ENCODE measurements at regions not wholly inside any gene's neighbourhood (a gene's known extent, or its start where the extent isn't known, plus 50 kb on each side); places are given as distances from the start of the nearest gene placed in this dataset.

DNA sequence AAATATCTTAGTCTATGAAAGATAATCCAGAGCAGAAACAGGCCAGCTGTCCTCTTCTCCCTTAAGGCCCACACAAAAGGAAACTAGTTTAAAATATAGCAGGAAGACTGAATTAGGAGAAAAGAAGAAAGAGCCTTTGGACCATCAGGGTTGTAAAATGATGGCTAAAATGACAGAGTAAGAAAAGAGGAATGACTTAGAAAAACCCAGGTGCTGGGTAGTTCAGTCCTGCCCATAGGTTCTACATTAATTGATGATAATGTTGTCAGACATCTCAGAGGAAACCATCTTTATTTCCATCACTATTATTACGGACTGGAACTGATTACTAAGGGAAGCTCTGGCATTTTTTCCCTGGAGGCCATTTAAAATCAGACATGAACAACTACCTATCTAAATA, 142.8 kb upstream of the STT3B start:
- no peaks in the 10 kb centered on the region for H3K9me2 ChIP-seq (ENCODE audit: low read depth, low read length)
- no peak overlapping the region for H3K9ac ChIP-seq (ENCODE audit: low read length)
- no peaks in the 10 kb centered on the region for H3K4me1 ChIP-seq (ENCODE audit: insufficient read depth, low read length, severe bottlenecking)
- no peaks in the 10 kb centered on the region for H3F3A ChIP-seq (ENCODE audit: insufficient read depth, low read length)
- no peaks in the 10 kb centered on the region for H4K20me1 ChIP-seq (ENCODE audit: insufficient read depth, low read length)
- H3K9me3 ChIP-seq (ENCODE audit: low read length): no peaks in the 10 kb centered on the region
- no peaks in the 10 kb centered on the region for H3K27me3 ChIP-seq (ENCODE audit: insufficient read depth, low read length)
- H3K36me3 ChIP-seq (ENCODE audit: insufficient read depth, low read length): no peaks in the 10 kb centered on the region
- H3K4me3 ChIP-seq (ENCODE audit: low read depth, low read length, poor library complexity, severe bottlenecking): no peak overlapping the region
- H2AFZ ChIP-seq (ENCODE audit: low read length): no peak overlapping the region
- H3K79me2 ChIP-seq (ENCODE audit: insufficient read depth, low read length): no peaks in the 10 kb centered on the region
- TF ChIP-seq, protein P1, sequence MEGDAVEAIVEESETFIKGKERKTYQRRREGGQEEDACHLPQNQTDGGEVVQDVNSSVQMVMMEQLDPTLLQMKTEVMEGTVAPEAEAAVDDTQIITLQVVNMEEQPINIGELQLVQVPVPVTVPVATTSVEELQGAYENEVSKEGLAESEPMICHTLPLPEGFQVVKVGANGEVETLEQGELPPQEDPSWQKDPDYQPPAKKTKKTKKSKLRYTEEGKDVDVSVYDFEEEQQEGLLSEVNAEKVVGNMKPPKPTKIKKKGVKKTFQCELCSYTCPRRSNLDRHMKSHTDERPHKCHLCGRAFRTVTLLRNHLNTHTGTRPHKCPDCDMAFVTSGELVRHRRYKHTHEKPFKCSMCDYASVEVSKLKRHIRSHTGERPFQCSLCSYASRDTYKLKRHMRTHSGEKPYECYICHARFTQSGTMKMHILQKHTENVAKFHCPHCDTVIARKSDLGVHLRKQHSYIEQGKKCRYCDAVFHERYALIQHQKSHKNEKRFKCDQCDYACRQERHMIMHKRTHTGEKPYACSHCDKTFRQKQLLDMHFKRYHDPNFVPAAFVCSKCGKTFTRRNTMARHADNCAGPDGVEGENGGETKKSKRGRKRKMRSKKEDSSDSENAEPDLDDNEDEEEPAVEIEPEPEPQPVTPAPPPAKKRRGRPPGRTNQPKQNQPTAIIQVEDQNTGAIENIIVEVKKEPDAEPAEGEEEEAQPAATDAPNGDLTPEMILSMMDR (IDR thresholded peaks at IDR 0.05; ENCODE audit: low read length): no peak
- TF ChIP-seq EZH2 (IDR thresholded peaks at IDR 0.05; ENCODE audit: borderline replicate concordance, low read length): no peak
- no peak overlapping the region for H3K4me2 ChIP-seq (ENCODE audit: low read length)
- no peak overlapping the region for H3K27ac ChIP-seq (ENCODE audit: low read depth, low read length, poor library complexity, severe bottlenecking)

DNA sequence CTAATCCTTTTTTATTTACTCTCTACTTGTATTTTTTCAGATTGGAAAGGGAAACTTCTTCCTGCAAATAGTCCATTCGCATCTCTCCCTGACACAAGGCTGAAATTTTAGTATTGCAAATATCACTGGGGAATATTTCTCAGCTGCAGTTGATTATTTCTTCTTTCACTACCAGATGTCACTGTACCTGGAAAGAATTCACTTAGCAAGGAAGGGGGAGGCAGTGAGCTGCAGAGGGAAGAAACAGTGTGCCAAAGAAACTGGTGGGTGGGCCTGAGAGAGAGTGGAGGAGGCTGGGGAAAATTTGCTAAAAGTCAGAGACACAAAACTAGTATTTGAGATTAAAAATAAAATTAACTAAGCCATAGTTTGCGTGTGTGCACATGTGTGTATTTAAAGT, 142.3 kb upstream of the STT3B start:
- no peaks in the 10 kb centered on the region for H3K36me3 ChIP-seq (ENCODE audit: insufficient read depth, low read length)
- H3K9me3 ChIP-seq (ENCODE audit: low read length): no peaks in the 10 kb centered on the region
- H3K4me3 ChIP-seq (ENCODE audit: low read depth, low read length, poor library complexity, severe bottlenecking): no peak overlapping the region
- TF ChIP-seq, protein P1 (IDR thresholded peaks at IDR 0.05; ENCODE audit: low read length): no peak
- TF ChIP-seq EZH2 (IDR thresholded peaks at IDR 0.05; ENCODE audit: borderline replicate concordance, low read length): no peak
- H3K27me3 ChIP-seq (ENCODE audit: insufficient read depth, low read length): no peaks in the 10 kb centered on the region
- no peak overlapping the region for H2AFZ ChIP-seq (ENCODE audit: low read length)
- no peak overlapping the region for H3K4me2 ChIP-seq (ENCODE audit: low read length)
- H4K20me1 ChIP-seq (ENCODE audit: insufficient read depth, low read length): no peaks in the 10 kb centered on the region
- H3K27ac ChIP-seq (ENCODE audit: low read depth, low read length, poor library complexity, severe bottlenecking): no peak overlapping the region
- H3K9ac ChIP-seq (ENCODE audit: low read length): no peak overlapping the region
- no peaks in the 10 kb centered on the region for H3K9me2 ChIP-seq (ENCODE audit: low read depth, low read length)
- no peaks in the 10 kb centered on the region for H3K4me1 ChIP-seq (ENCODE audit: insufficient read depth, low read length, severe bottlenecking)
- no peaks in the 10 kb centered on the region for H3F3A ChIP-seq (ENCODE audit: insufficient read depth, low read length)
- H3K79me2 ChIP-seq (ENCODE audit: insufficient read depth, low read length): no peaks in the 10 kb centered on the region

DNA sequence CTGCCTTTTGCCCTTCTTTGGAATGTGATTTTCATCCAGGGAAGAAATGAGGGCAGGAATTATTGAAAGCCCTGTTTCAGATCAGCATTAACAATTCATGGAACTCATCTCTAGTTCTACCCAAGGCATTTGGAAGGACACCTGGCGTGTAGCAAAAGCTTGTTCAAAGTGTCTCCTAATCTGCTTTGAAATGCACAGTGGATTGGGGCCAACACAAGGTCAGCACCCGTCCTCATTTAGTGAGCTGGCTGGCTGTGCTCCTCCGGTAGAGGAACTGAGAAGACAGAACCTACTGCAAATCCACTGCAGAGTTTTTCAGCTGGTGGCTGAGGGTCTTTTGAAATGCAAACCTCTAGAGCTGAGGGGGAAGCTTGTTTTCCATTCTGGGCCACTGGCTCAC, 141.6 kb upstream of the STT3B start:
- H3K4me2 ChIP-seq (ENCODE audit: low read length): no peak overlapping the region
- no peak overlapping the region for H2AFZ ChIP-seq (ENCODE audit: low read length)
- no peak for TF ChIP-seq EZH2 (IDR thresholded peaks at IDR 0.05; ENCODE audit: borderline replicate concordance, low read length)
- TF ChIP-seq, protein P1 (IDR thresholded peaks at IDR 0.05; ENCODE audit: low read length): no peak
- H3K4me1 ChIP-seq (ENCODE audit: insufficient read depth, low read length, severe bottlenecking): no peaks in the 10 kb centered on the region
- H3K9ac ChIP-seq (ENCODE audit: low read length): no peak overlapping the region
- H3K27ac ChIP-seq (ENCODE audit: low read depth, low read length, poor library complexity, severe bottlenecking): no peak overlapping the region
- no peaks in the 10 kb centered on the region for H3K79me2 ChIP-seq (ENCODE audit: insufficient read depth, low read length)
- H3K9me2 ChIP-seq (ENCODE audit: low read depth, low read length): no peaks in the 10 kb centered on the region
- H3K4me3 ChIP-seq (ENCODE audit: low read depth, low read length, poor library complexity, severe bottlenecking): no peak overlapping the region
- H3K36me3 ChIP-seq (ENCODE audit: insufficient read depth, low read length): no peaks in the 10 kb centered on the region
- H4K20me1 ChIP-seq (ENCODE audit: insufficient read depth, low read length): no peaks in the 10 kb centered on the region
- H3F3A ChIP-seq (ENCODE audit: insufficient read depth, low read length): no peaks in the 10 kb centered on the region
- H3K27me3 ChIP-seq (ENCODE audit: insufficient read depth, low read length): no peaks in the 10 kb centered on the region
- H3K9me3 ChIP-seq (ENCODE audit: low read length): no peaks in the 10 kb centered on the region
